ENCODE measurements at regions not wholly inside any gene's neighbourhood (a gene's known extent, or its start where the extent isn't known, plus 50 kb on each side); places are given as distances from the start of the nearest gene placed in this dataset.

DNA sequence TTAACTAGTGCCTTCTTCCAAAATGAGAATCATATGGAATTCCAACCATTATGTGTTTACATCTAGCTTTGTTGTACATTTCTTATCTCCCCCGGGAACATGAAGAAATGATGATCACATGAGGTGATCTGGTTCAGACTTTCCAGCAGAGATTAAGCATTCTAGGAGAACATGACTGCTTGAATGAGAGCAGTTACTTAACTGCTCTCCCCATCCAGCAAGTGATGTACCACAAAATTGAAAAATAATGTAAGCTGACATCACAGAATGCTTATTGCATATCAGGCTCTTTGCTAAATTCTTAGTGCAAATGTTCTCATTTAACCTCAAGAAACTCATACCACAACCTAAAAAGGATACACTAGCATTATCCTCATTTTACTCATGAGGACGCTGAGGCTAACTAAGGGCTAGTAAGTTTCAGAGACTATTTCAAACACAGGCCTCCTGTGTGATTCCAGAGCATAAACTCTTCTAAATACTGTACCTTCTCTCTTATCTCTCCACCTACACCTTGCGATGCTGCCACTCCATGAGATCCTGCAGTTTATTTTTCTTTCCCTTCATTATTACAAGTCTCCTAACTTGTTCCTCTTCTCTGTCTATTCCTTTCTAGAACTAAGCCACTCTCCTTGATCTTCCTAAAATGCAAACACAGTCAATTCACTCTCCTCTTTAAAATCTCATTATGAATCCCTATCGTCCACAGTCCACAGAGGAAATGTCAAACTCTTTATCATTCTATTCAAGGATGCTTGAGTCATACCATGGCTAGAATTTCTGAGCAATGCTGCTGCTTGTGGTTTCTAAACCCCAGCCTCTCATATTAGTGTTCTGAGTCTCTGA, 1224.8 kb upstream of the ZEB2 start:
- no peak for ATAC-seq
- intact Hi-C loops (cut with DNase I, micrococcal nuclease): no loop called here
- DNase-seq: no peak

- DNase-seq: no peak
- intact Hi-C loops (cut with DNase I, micrococcal nuclease): no loop called here
- ATAC-seq: no peak
Measured at GRCh38 chr2:145743011-145743410, 1223.1 kb upstream of the ZEB2 start.

DNA sequence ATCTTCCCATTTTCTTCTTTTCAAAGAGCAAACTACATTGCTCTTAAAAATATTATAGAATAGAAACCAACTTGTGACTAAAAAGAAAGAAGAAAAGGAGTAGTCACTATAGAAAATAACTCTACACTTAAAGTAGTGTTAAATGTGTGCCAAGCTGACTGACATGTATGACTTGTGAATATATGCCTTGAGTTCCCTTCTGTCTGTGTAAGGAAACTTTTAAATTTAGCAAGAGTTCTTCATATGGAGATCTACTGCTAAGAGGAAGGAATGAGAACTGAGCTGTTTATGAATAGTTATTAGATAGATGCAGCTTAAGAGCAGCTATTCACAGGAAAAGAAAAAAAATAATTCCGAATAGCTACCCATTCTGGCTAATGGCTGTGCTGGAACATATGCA, 1221.7 kb upstream of the ZEB2 start:
- no peak for ATAC-seq
- no peak for DNase-seq
- intact Hi-C loops (cut with DNase I, micrococcal nuclease): no loop called here

GRCh38 chr2:145741181-145741580, 1221.3 kb upstream of the ZEB2 start:
- DNase-seq: no peak
- ATAC-seq: no peak
- intact Hi-C loops (cut with DNase I, micrococcal nuclease): no loop called here

DNA sequence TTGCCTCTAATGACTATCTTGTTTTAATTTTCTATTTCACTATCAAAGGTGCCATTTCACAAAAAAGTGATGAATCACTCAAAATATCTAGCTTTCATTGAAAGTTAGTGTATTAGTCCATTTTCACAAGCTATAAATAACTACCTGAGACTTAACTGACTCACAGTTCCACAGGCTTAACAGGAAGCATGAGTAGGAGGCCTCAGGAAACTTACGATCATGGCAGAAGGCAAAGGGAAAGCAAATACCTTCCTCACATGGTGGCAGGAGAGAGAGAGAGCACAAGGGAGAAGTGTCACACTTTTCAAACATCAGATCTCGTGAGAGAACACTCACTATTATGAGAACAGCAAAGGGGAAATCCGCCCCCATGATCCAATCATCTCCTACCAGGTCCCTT, 1220.4 kb upstream of the ZEB2 start:
- ATAC-seq (no peak), DNase-seq (no peak)
- intact Hi-C loops (cut with DNase I, micrococcal nuclease): no loop called here

GRCh38 chr2:145739681-145740080, 1219.8 kb upstream of the ZEB2 start:
- intact Hi-C loops (cut with DNase I, micrococcal nuclease): no loop called here
- DNase-seq (no peak), ATAC-seq (no peak)

- intact Hi-C loops (cut with DNase I, micrococcal nuclease): no loop called here
- ATAC-seq: no peak
- no peak for DNase-seq
Measured at GRCh38 chr2:145736871-145737270, 1217.0 kb upstream of the ZEB2 start.

DNA sequence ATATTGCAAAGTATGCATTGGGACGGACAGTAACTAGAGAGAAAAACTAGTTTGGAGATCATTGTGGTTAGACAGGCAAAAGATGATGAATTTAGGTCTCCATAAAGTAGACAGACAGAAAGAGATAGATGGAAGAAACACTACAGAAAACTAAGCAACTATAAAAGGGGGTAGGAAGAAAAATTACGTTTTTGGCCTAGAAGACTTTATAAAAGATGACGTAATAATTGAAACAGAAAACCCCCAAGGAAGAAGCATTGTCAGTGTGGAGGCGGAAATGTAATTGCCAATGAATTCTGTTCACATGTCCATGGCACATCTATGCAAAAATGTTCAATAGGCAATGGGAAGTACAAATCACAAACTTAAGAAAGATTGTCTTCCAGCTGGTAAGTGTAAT, 1211.5 kb upstream of the ZEB2 start:
- DNase-seq (no peak), ATAC-seq (no peak)
- intact Hi-C loops (cut with DNase I, micrococcal nuclease): no loop called here

- intact Hi-C loops (cut with DNase I, micrococcal nuclease): no loop called here
- ATAC-seq (no peak), DNase-seq (no peak)
Measured at GRCh38 chr2:145729993-145730770, 1210.3 kb upstream of the ZEB2 start.

DNA sequence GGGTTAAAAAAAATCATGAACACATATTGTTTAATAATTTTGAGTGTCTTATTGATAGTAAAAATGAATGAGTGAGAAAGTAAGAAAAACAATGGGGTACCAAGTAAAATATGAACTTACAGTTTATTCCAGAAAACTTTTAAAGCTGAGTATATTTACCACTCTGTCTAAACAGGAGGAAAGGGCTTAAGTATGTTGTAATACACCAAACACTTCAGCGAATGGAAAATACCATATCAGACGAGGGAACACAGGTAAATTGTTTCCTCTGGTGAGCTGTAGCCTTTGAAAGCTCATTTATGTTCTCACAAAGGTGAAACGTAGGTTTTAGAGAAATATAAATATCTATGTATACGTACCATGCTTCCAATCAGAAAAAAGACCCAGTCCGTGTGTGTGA, 1209.6 kb upstream of the ZEB2 start:
- intact Hi-C loops (cut with DNase I, micrococcal nuclease): no loop called here
- no peak for ATAC-seq
- no peak for DNase-seq

DNA sequence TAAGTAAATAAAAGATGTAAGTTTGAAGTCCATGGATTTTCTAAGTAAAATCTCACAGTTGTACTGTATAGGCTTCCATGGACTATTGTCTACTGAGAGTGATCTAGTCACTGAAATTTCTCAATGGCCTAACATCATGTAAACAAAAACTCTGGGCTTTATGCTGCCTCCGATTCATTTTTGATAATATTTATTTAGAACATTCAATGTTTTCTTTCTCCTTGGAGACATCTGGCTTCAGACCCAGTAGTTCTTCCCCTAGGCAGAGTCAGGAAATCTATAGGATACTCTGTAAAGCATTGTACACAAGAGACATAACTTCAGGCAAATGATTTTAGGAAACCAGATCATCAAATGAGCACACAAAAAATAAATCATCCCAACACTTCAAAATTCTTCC, 1208.6 kb upstream of the ZEB2 start:
- no peak for DNase-seq
- ATAC-seq: no peak
- intact Hi-C loops (cut with DNase I, micrococcal nuclease): no loop called here

DNA sequence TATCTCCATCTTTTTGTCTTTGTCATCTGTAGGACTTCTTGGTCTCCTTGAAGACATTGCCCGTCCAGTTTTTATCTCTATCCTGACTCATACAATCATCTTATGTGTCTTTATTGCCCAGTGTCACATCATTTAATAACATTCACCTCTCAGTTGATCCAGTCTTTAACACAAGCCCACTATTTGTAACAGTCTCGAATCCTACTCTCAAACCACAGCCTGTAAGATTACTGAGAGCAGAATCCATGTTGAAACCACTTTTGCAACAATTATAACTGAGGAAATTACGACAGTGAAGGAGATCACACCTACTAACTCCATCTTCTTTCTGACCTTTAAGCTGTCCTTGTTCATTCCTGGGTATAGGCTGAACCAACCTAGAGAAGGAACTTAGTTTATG, 1206.0 kb upstream of the ZEB2 start:
- intact Hi-C loops (cut with DNase I, micrococcal nuclease): no loop called here
- ATAC-seq (no peak), DNase-seq (no peak)

- no peak for ATAC-seq
- intact Hi-C loops (cut with DNase I, micrococcal nuclease): no loop called here
- no peak for DNase-seq
Measured at GRCh38 chr2:145724311-145724898, 1204.5 kb upstream of the ZEB2 start.

GRCh38 chr2:145723872-145724271, 1204.0 kb upstream of the ZEB2 start:
- ATAC-seq (no peak), DNase-seq (no peak)
- intact Hi-C loops (cut with DNase I, micrococcal nuclease): no loop called here

- intact Hi-C loops (cut with DNase I, micrococcal nuclease): no loop called here
- ATAC-seq (no peak), DNase-seq (no peak)
Measured at GRCh38 chr2:145721681-145722080, 1201.8 kb upstream of the ZEB2 start.

- intact Hi-C loops (cut with DNase I, micrococcal nuclease): no loop called here
- DNase-seq: no peak
- no peak for ATAC-seq
Measured at GRCh38 chr2:145715601-145716000, 1195.7 kb upstream of the ZEB2 start.

DNA sequence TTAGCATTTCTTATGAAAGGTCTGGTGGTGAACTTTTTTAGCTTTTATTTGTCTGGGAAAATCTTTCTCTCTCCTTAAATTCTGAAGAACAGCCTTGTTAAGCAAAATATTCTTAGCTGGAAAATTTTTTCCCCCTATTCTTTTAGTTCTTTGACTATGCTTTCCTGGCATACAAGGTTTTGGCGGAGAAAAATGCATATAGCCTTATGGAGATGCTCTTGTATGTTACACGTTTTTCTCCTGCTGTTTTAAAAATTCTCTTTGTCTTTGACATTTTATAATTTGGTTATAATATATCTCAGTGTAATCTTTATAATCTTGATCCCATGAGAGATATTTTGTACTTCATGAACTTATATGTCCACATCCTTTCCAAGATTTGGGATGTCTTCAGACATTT, 1190.4 kb upstream of the ZEB2 start:
- no peak for DNase-seq
- no peak for ATAC-seq
- intact Hi-C loops (cut with DNase I, micrococcal nuclease): no loop called here

- intact Hi-C loops (cut with DNase I, micrococcal nuclease): no loop called here
- no peak for ATAC-seq
- DNase-seq: no peak
Measured at GRCh38 chr2:145702305-145702704, 1182.4 kb upstream of the ZEB2 start.

GRCh38 chr2:145692971-145693478, 1173.1 kb upstream of the ZEB2 start:
- intact Hi-C loops (cut with DNase I, micrococcal nuclease): no loop called here
- ATAC-seq (no peak), DNase-seq (no peak)

DNA sequence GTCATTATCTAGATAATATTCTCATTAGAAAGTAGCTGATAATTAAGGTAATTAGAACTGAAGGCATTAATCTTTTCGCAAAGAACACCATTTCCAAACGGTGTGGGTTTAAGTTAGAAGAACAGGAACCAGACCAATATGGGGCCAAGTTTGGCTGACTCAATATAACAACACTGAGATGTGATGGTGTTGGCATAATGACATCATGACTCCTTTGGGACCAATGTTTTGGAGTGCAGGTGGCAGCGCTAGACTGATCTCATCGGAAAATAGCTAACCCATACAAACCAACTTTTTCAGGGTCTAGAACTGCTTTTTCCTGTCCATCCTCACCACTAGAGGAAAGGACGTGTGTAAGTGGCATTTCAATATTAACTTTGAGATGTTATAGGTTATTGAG, 1171.7 kb upstream of the ZEB2 start:
- intact Hi-C loops (cut with DNase I, micrococcal nuclease): no loop called here
- ATAC-seq: no peak
- no peak for DNase-seq

Measured in left colon (tissue), 2 donors.